ENCODE measurements at regions not wholly inside any gene's neighbourhood (a gene's known extent, or its start where the extent isn't known, plus 50 kb on each side); places are given as distances from the start of the nearest gene placed in this dataset.

GRCh38 chr10:36195364-36195763 is 553.3 kb upstream of the FZD8 start:
- no peaks in the 10 kb centered on the region for H3K27me3 ChIP-seq (ENCODE audit: control insufficient read depth in 1 of 2, insufficient read depth in 2 of 2, low read length in 2 of 2)
- no peaks in the 10 kb centered on the region for H3K36me3 ChIP-seq (ENCODE audit: control insufficient read depth in 2 of 2, insufficient read depth in 2 of 2, low read length in 1 of 2)
- H3K9me3 ChIP-seq (ENCODE audit: control insufficient read depth in 2 of 2, insufficient read depth in 1 of 2, low read depth in 1 of 2, low read length in 1 of 2) = no peaks in the 10 kb centered on the region
- no peaks in the 10 kb centered on the region for H3K4me1 ChIP-seq (ENCODE audit: control insufficient read depth in 2 of 2, insufficient read depth in 2 of 2, low read length in 1 of 2)
- no peak overlapping the region for H3K27ac ChIP-seq (ENCODE audit: low read depth in 2 of 2, low read length in 1 of 2)
- no peak overlapping the region for H3K4me3 ChIP-seq (ENCODE audit: low read depth in 1 of 2, low read length in 2 of 2)
- WGBS, 2 donors = 88 to 91% methylated on average over 3 of the region's 3 CpGs

GRCh38 chr10:36194276-36194675 is 552.2 kb upstream of the FZD8 start:
- Histone ChIP-seq H3K4me1 (ENCODE audit: control insufficient read depth in 2 of 2, insufficient read depth in 2 of 2, low read length in 1 of 2) (no peaks in the 10 kb centered on the region), H3K9me3 (ENCODE audit: control insufficient read depth in 2 of 2, insufficient read depth in 1 of 2, low read depth in 1 of 2, low read length in 1 of 2) (peaks cover 2 to 3% of the 10 kb centered on the region in 2 donors), H3K36me3 (ENCODE audit: control insufficient read depth in 2 of 2, insufficient read depth in 2 of 2, low read length in 1 of 2) (no peaks in the 10 kb centered on the region), H3K27me3 (ENCODE audit: control insufficient read depth in 1 of 2, insufficient read depth in 2 of 2, low read length in 2 of 2) (no peaks in the 10 kb centered on the region), H3K27ac (ENCODE audit: low read depth in 2 of 2, low read length in 1 of 2) (no peak overlapping the region), H3K4me3 (ENCODE audit: low read depth in 1 of 2, low read length in 2 of 2) (no peak overlapping the region)
- WGBS, 2 donors = 77 to 84% methylated on average over 4 of the region's 4 CpGs

GRCh38 chr10:36191009-36191408 is 548.9 kb upstream of the FZD8 start:
- Histone ChIP-seq H3K36me3 (ENCODE audit: control insufficient read depth in 2 of 2, insufficient read depth in 2 of 2, low read length in 1 of 2) (no peaks in the 10 kb centered on the region), H3K9me3 (ENCODE audit: control insufficient read depth in 2 of 2, insufficient read depth in 1 of 2, low read depth in 1 of 2, low read length in 1 of 2) (peaks cover 2 to 3% of the 10 kb centered on the region in 2 donors), H3K4me1 (ENCODE audit: control insufficient read depth in 2 of 2, insufficient read depth in 2 of 2, low read length in 1 of 2) (no peaks in the 10 kb centered on the region), H3K4me3 (ENCODE audit: low read depth in 1 of 2, low read length in 2 of 2) (no peak overlapping the region), H3K27me3 (ENCODE audit: control insufficient read depth in 1 of 2, insufficient read depth in 2 of 2, low read length in 2 of 2) (no peaks in the 10 kb centered on the region), H3K27ac (ENCODE audit: low read depth in 2 of 2, low read length in 1 of 2) (no peak overlapping the region)
- WGBS, 2 donors = 70 to 86% methylated on average over 1 of the region's 1 CpG

GRCh38 chr10:36188461-36188860 is 546.4 kb upstream of the FZD8 start:
- H3K27ac ChIP-seq (ENCODE audit: low read depth in 2 of 2, low read length in 1 of 2) = no peak overlapping the region
- peaks cover 2 to 3% of the 10 kb centered on the region in 2 donors for H3K9me3 ChIP-seq (ENCODE audit: control insufficient read depth in 2 of 2, insufficient read depth in 1 of 2, low read depth in 1 of 2, low read length in 1 of 2)
- no peaks in the 10 kb centered on the region for H3K27me3 ChIP-seq (ENCODE audit: control insufficient read depth in 1 of 2, insufficient read depth in 2 of 2, low read length in 2 of 2)
- H3K4me3 ChIP-seq (ENCODE audit: low read depth in 1 of 2, low read length in 2 of 2) = no peak overlapping the region
- H3K4me1 ChIP-seq (ENCODE audit: control insufficient read depth in 2 of 2, insufficient read depth in 2 of 2, low read length in 1 of 2) = no peaks in the 10 kb centered on the region
- WGBS, 2 donors = 46 to 47% methylated on average over 4 of the region's 4 CpGs
- no peaks in the 10 kb centered on the region for H3K36me3 ChIP-seq (ENCODE audit: control insufficient read depth in 2 of 2, insufficient read depth in 2 of 2, low read length in 1 of 2)

- Histone ChIP-seq H3K27ac (ENCODE audit: low read depth in 2 of 2, low read length in 1 of 2) (no peak overlapping the region), H3K36me3 (ENCODE audit: control insufficient read depth in 2 of 2, insufficient read depth in 2 of 2, low read length in 1 of 2) (no peaks in the 10 kb centered on the region), H3K27me3 (ENCODE audit: control insufficient read depth in 1 of 2, insufficient read depth in 2 of 2, low read length in 2 of 2) (no peaks in the 10 kb centered on the region), H3K4me3 (ENCODE audit: low read depth in 1 of 2, low read length in 2 of 2) (no peak overlapping the region), H3K9me3 (ENCODE audit: control insufficient read depth in 2 of 2, insufficient read depth in 1 of 2, low read depth in 1 of 2, low read length in 1 of 2) (peaks cover 2 to 3% of the 10 kb centered on the region in 2 donors), H3K4me1 (ENCODE audit: control insufficient read depth in 2 of 2, insufficient read depth in 2 of 2, low read length in 1 of 2) (no peaks in the 10 kb centered on the region)
- 26 to 46% methylated on average over 8 of the region's 8 CpGs for WGBS, 2 donors
These were observed 546.0 kb upstream of the FZD8 start for GRCh38 chr10:36188080-36188453.

GRCh38 chr10:36187380-36188079 is 545.4 kb upstream of the FZD8 start:
- H3K4me1 ChIP-seq (ENCODE audit: control insufficient read depth in 2 of 2, insufficient read depth in 2 of 2, low read length in 1 of 2) = no peaks in the 10 kb centered on the region
- H3K27ac ChIP-seq (ENCODE audit: low read depth in 2 of 2, low read length in 1 of 2) = no peak overlapping the region
- no peaks in the 10 kb centered on the region for H3K27me3 ChIP-seq (ENCODE audit: control insufficient read depth in 1 of 2, insufficient read depth in 2 of 2, low read length in 2 of 2)
- H3K9me3 ChIP-seq (ENCODE audit: control insufficient read depth in 2 of 2, insufficient read depth in 1 of 2, low read depth in 1 of 2, low read length in 1 of 2) = peaks cover 2 to 3% of the 10 kb centered on the region in 2 donors
- WGBS, 2 donors = 67 to 70% methylated on average over 6 of the region's 6 CpGs
- no peaks in the 10 kb centered on the region for H3K36me3 ChIP-seq (ENCODE audit: control insufficient read depth in 2 of 2, insufficient read depth in 2 of 2, low read length in 1 of 2)
- no peak overlapping the region for H3K4me3 ChIP-seq (ENCODE audit: low read depth in 1 of 2, low read length in 2 of 2)

GRCh38 chr10:36185097-36185496 is 543.0 kb upstream of the FZD8 start:
- H3K27ac ChIP-seq (ENCODE audit: low read depth in 2 of 2, low read length in 1 of 2) = no peak overlapping the region
- no peaks in the 10 kb centered on the region for H3K36me3 ChIP-seq (ENCODE audit: control insufficient read depth in 2 of 2, insufficient read depth in 2 of 2, low read length in 1 of 2)
- WGBS, 2 donors = 81 to 94% methylated on average over 6 of the region's 6 CpGs
- H3K4me3 ChIP-seq (ENCODE audit: low read depth in 1 of 2, low read length in 2 of 2) = no peak overlapping the region
- no peaks in the 10 kb centered on the region for H3K4me1 ChIP-seq (ENCODE audit: control insufficient read depth in 2 of 2, insufficient read depth in 2 of 2, low read length in 1 of 2)
- no peaks in the 10 kb centered on the region for H3K27me3 ChIP-seq (ENCODE audit: control insufficient read depth in 1 of 2, insufficient read depth in 2 of 2, low read length in 2 of 2)
- H3K9me3 ChIP-seq (ENCODE audit: control insufficient read depth in 2 of 2, insufficient read depth in 1 of 2, low read depth in 1 of 2, low read length in 1 of 2) = peaks cover 2 to 3% of the 10 kb centered on the region in 2 donors

- Histone ChIP-seq H3K27ac (ENCODE audit: low read depth in 2 of 2, low read length in 1 of 2) (no peak overlapping the region), H3K4me3 (ENCODE audit: low read depth in 1 of 2, low read length in 2 of 2) (no peak overlapping the region), H3K4me1 (ENCODE audit: control insufficient read depth in 2 of 2, insufficient read depth in 2 of 2, low read length in 1 of 2) (no peaks in the 10 kb centered on the region), H3K9me3 (ENCODE audit: control insufficient read depth in 2 of 2, insufficient read depth in 1 of 2, low read depth in 1 of 2, low read length in 1 of 2) (no peaks in the 10 kb centered on the region), H3K27me3 (ENCODE audit: control insufficient read depth in 1 of 2, insufficient read depth in 2 of 2, low read length in 2 of 2) (no peaks in the 10 kb centered on the region), H3K36me3 (ENCODE audit: control insufficient read depth in 2 of 2, insufficient read depth in 2 of 2, low read length in 1 of 2) (no peaks in the 10 kb centered on the region)
- WGBS, 2 donors = 96 to 97% methylated on average over 6 of the region's 6 CpGs
These were observed 541.6 kb upstream of the FZD8 start for GRCh38 chr10:36183726-36184125.

GRCh38 chr10:36183056-36183455 is 541.0 kb upstream of the FZD8 start:
- H3K4me3 ChIP-seq (ENCODE audit: low read depth in 1 of 2, low read length in 2 of 2) = no peak overlapping the region
- no peak overlapping the region for H3K27ac ChIP-seq (ENCODE audit: low read depth in 2 of 2, low read length in 1 of 2)
- H3K4me1 ChIP-seq (ENCODE audit: control insufficient read depth in 2 of 2, insufficient read depth in 2 of 2, low read length in 1 of 2) = no peaks in the 10 kb centered on the region
- no peaks in the 10 kb centered on the region for H3K27me3 ChIP-seq (ENCODE audit: control insufficient read depth in 1 of 2, insufficient read depth in 2 of 2, low read length in 2 of 2)
- H3K36me3 ChIP-seq (ENCODE audit: control insufficient read depth in 2 of 2, insufficient read depth in 2 of 2, low read length in 1 of 2) = no peaks in the 10 kb centered on the region
- H3K9me3 ChIP-seq (ENCODE audit: control insufficient read depth in 2 of 2, insufficient read depth in 1 of 2, low read depth in 1 of 2, low read length in 1 of 2) = no peaks in the 10 kb centered on the region

- H3K27ac ChIP-seq (ENCODE audit: low read depth in 2 of 2, low read length in 1 of 2) = no peak overlapping the region
- H3K36me3 ChIP-seq (ENCODE audit: control insufficient read depth in 2 of 2, insufficient read depth in 2 of 2, low read length in 1 of 2) = no peaks in the 10 kb centered on the region
- H3K4me1 ChIP-seq (ENCODE audit: control insufficient read depth in 2 of 2, insufficient read depth in 2 of 2, low read length in 1 of 2) = no peaks in the 10 kb centered on the region
- no peak overlapping the region for H3K4me3 ChIP-seq (ENCODE audit: low read depth in 1 of 2, low read length in 2 of 2)
- no peaks in the 10 kb centered on the region for H3K27me3 ChIP-seq (ENCODE audit: control insufficient read depth in 1 of 2, insufficient read depth in 2 of 2, low read length in 2 of 2)
- 57 to 75% methylated on average over 4 of the region's 4 CpGs for WGBS, 2 donors
- H3K9me3 ChIP-seq (ENCODE audit: control insufficient read depth in 2 of 2, insufficient read depth in 1 of 2, low read depth in 1 of 2, low read length in 1 of 2) = no peaks in the 10 kb centered on the region
These were observed 540.5 kb upstream of the FZD8 start for GRCh38 chr10:36182606-36183005.
